HG02763 (cell line): ENCODE measurements at regions not wholly inside any gene's neighbourhood (a gene's known extent, or its start where the extent isn't known, plus 50 kb on each side); places are given as distances from the start of the nearest gene placed in this dataset.

ENCODE experiments used
- ATAC-seq: cut with Tn5 transposase; IDR thresholded peaks from one replicate; pipeline ENCODE4 v1.9.1; 2021; ENCODE audit warnings: mild to moderate bottlenecking, moderate library complexity; ENCODE audit not compliant: unreplicated experiment

- ATAC-seq: no peak
Measured at GRCh38 chr14:101130861-101131260, 227.3 kb upstream of the RTL1 start.

GRCh38 chr14:101131451-101131916 is 228.0 kb upstream of the RTL1 start:
- ATAC-seq: no peak

- ATAC-seq: no peak
Measured at GRCh38 chr14:101132051-101132571, 228.6 kb upstream of the RTL1 start.

GRCh38 chr14:101132588-101132987 is 229.1 kb upstream of the RTL1 start:
- ATAC-seq: no peak

- ATAC-seq: no peak
Measured at GRCh38 chr14:101133068-101133467, 229.5 kb upstream of the RTL1 start.

GRCh38 chr14:101134161-101134631 is 230.7 kb upstream of the RTL1 start:
- ATAC-seq: no peak

- no peak for ATAC-seq
Measured at GRCh38 chr14:101134851-101135433, 231.4 kb upstream of the RTL1 start.

- ATAC-seq: no peak
Measured at GRCh38 chr14:101135796-101136742, 232.5 kb upstream of the RTL1 start.

- ATAC-seq: no peak
Measured at GRCh38 chr14:101137234-101137633, 233.7 kb upstream of the RTL1 start.

- no peak for ATAC-seq
Measured at GRCh38 chr14:101147848-101148247, 244.3 kb upstream of the RTL1 start.

- no peak for ATAC-seq
Measured at GRCh38 chr14:101150039-101150610, 246.6 kb upstream of the RTL1 start.

- no peak for ATAC-seq
Measured at GRCh38 chr14:101151226-101151926, 247.9 kb upstream of the RTL1 start.

- no peak for ATAC-seq
Measured at GRCh38 chr14:101151927-101152305, 248.4 kb upstream of the RTL1 start.

- ATAC-seq: no peak
Measured at GRCh38 chr14:101152855-101153254, 249.3 kb upstream of the RTL1 start.

- no peak for ATAC-seq
Measured at GRCh38 chr14:101153691-101154090, 250.2 kb upstream of the RTL1 start.

GRCh38 chr14:101155575-101155974 is 252.1 kb upstream of the RTL1 start:
- no peak for ATAC-seq

GRCh38 chr14:101167428-101167827 is 263.9 kb upstream of the RTL1 start:
- ATAC-seq: no peak

GRCh38 chr14:101169267-101169666 is 265.7 kb upstream of the RTL1 start:
- no peak for ATAC-seq

- ATAC-seq: no peak
Measured at GRCh38 chr14:101171650-101172049, 268.1 kb upstream of the RTL1 start.

- ATAC-seq: no peak
Measured at GRCh38 chr14:101173698-101174521, 270.4 kb upstream of the RTL1 start.
